SU-DHL-6 (cell line): ENCODE measurements at regions not wholly inside any gene's neighbourhood (a gene's known extent, or its start where the extent isn't known, plus 50 kb on each side); places are given as distances from the start of the nearest gene placed in this dataset.

ENCODE experiments used
- EZH2phosphoT487 ChIP-seq: fragments of 200-600 bp; sonication (generic), shearing (Covaris generic); conservative IDR thresholded peaks from 2 replicates; pipeline ENCODE4 v1.6.1; 2018; ENCODE audit warnings: mild to moderate bottlenecking, antibody characterized with exemption, low read length, moderate library complexity, mixed read lengths
- TF ChIP-seq, protein P1 (sequence below): fragments of 200-600 bp; sonication (generic); IDR thresholded peaks from one replicate; pipeline ENCODE4 v1.5.1; 2017; ENCODE audit warnings: antibody characterized with exemption, mild to moderate bottlenecking, low read length, moderate library complexity; ENCODE audit not compliant: insufficient read depth, poor library complexity, severe bottlenecking

GRCh38 chr13:97736436-97736835, 217.0 kb upstream of the IPO5 start:
- TF ChIP-seq, protein P1, sequence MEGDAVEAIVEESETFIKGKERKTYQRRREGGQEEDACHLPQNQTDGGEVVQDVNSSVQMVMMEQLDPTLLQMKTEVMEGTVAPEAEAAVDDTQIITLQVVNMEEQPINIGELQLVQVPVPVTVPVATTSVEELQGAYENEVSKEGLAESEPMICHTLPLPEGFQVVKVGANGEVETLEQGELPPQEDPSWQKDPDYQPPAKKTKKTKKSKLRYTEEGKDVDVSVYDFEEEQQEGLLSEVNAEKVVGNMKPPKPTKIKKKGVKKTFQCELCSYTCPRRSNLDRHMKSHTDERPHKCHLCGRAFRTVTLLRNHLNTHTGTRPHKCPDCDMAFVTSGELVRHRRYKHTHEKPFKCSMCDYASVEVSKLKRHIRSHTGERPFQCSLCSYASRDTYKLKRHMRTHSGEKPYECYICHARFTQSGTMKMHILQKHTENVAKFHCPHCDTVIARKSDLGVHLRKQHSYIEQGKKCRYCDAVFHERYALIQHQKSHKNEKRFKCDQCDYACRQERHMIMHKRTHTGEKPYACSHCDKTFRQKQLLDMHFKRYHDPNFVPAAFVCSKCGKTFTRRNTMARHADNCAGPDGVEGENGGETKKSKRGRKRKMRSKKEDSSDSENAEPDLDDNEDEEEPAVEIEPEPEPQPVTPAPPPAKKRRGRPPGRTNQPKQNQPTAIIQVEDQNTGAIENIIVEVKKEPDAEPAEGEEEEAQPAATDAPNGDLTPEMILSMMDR = no peak
- no peak for TF ChIP-seq EZH2phosphoT487
